Adrenal gland (tissue), 9 donors: ENCODE measurements at regions not wholly inside any gene's neighbourhood (a gene's known extent, or its start where the extent isn't known, plus 50 kb on each side); places are given as distances from the start of the nearest gene placed in this dataset.
"Not testable (repeated sequence)": the region's sequence is repeated elsewhere in the genome, so short reads cannot be mapped to it uniquely, and the experiment has no call there.

ENCODE experiments used
- DNase-seq, 7 donors: peaks; one replicate each; pipeline ENCODE4 v3.0.0-alpha.2; 2019 to 2020
- H3K27ac ChIP-seq, 5 donors: fragments of 200-600 bp; sonication (generic) in 4 of 5; 1 replicate in 3 of 5; 2 replicates in 2 of 5; pipeline versions ENCODE4 v1.5.1 to v1.8.0; 2016 to 2020; ENCODE audit warnings: mild to moderate bottlenecking in 1 of 5
- H3K27me3 ChIP-seq: fragments of 200-600 bp; 2 replicates; pipeline ENCODE4 v1.8.0; 2021
- H3K36me3 ChIP-seq, 2 donors: fragments of 200-600 bp; replicated peaks in 1 of 2; 1 replicate in 1 of 2; 2 replicates in 1 of 2; pipeline versions ENCODE4 v1.5.1 to v1.8.0; 2018 to 2022
- H3K4me1 ChIP-seq, 2 donors: fragments of 200-600 bp; replicated peaks in 1 of 2; 1 replicate in 1 of 2; 2 replicates in 1 of 2; pipeline versions ENCODE4 v1.5.1 to v1.8.0; 2018 to 2021
- H3K4me3 ChIP-seq, 4 donors: fragments of 200-600 bp; sonication (generic) in 3 of 4; one replicate each; pipeline ENCODE4 v1.5.1; 2016 to 2018
- H3K9me3 ChIP-seq, 3 donors: fragments of 200-600 bp; sonication (generic) in 1 of 3; replicated peaks in 1 of 3; 1 replicate in 2 of 3; 2 replicates in 1 of 3; pipeline versions ENCODE4 v1.5.1 to v1.8.0; 2016 to 2021
- POLR2A ChIP-seq, 2 donors: fragments of 450-650 bp; IDR thresholded peaks; one replicate each; pipeline ENCODE4 v1.6.1; 2017; ENCODE audit warnings: antibody characterized with exemption in 2 of 2, mild to moderate bottlenecking in 2 of 2, moderate library complexity in 1 of 2
- WGBS, 4 donors: extraction: QIAGEN DNeasy Blood & Tissue Kit in 2 of 4; methylation state at CpG; one replicate each; pipeline versions ENCODE4 v1.1.5 to v1.1.7; 2013 to 2017; 5-methylcytosine and 5-hydroxymethylcytosine counted together
- intact Hi-C, 2 donors: fragments of 100-400 bp; cut with DNase I; formaldehyde crosslinking; loops; one replicate each; pipeline versions ENCODE4 v1.14.1 to v1.15.0; 2022 to 2023
- TF ChIP-seq, protein P1 (sequence below), 6 experiments: fragments of 450-650 bp in 4 of 6; fragments of 200-600 bp in 2 of 6; sonication (generic) in 1 of 6; IDR thresholded peaks; 1 replicate in 5 of 6; 2 replicates in 1 of 6; pipeline versions ENCODE4 v1.5.1 to v1.8.0; 2016 to 2021; ENCODE audit warnings: antibody characterized with exemption in 6 of 6, mild to moderate bottlenecking in 2 of 6, moderate library complexity in 1 of 6
- donor health status: healthy with polysubstance abuse.
- donor health status: Bipolar disorder and iron deficiency.
- donor health status: DM: yes; HTN: yes; CAD: no.
- donor health status: DM: no; HTN: no; CAD: no.
- donor health status: DM: no; HTN: no; CAD: no.

- Histone ChIP-seq H3K36me3 (no peaks in the 10 kb centered on the region), H3K27me3 (no peaks in the 10 kb centered on the region), H3K9me3 (no peaks in the 10 kb centered on the region), H3K4me1 (no peaks in the 10 kb centered on the region), H3K4me3 (no peak overlapping the region), H3K27ac (no peak overlapping the region)
- intact Hi-C loops: no loop called here
- TF ChIP-seq POLR2A (IDR thresholded peaks at IDR 0.05): no peak
- TF ChIP-seq, protein P1, sequence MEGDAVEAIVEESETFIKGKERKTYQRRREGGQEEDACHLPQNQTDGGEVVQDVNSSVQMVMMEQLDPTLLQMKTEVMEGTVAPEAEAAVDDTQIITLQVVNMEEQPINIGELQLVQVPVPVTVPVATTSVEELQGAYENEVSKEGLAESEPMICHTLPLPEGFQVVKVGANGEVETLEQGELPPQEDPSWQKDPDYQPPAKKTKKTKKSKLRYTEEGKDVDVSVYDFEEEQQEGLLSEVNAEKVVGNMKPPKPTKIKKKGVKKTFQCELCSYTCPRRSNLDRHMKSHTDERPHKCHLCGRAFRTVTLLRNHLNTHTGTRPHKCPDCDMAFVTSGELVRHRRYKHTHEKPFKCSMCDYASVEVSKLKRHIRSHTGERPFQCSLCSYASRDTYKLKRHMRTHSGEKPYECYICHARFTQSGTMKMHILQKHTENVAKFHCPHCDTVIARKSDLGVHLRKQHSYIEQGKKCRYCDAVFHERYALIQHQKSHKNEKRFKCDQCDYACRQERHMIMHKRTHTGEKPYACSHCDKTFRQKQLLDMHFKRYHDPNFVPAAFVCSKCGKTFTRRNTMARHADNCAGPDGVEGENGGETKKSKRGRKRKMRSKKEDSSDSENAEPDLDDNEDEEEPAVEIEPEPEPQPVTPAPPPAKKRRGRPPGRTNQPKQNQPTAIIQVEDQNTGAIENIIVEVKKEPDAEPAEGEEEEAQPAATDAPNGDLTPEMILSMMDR (IDR thresholded peaks at IDR 0.05): no peak
- no peak for DNase-seq
Observed at GRCh38 chr4:132493476-132493875, 655.6 kb upstream of the PCDH10 start.

DNA sequence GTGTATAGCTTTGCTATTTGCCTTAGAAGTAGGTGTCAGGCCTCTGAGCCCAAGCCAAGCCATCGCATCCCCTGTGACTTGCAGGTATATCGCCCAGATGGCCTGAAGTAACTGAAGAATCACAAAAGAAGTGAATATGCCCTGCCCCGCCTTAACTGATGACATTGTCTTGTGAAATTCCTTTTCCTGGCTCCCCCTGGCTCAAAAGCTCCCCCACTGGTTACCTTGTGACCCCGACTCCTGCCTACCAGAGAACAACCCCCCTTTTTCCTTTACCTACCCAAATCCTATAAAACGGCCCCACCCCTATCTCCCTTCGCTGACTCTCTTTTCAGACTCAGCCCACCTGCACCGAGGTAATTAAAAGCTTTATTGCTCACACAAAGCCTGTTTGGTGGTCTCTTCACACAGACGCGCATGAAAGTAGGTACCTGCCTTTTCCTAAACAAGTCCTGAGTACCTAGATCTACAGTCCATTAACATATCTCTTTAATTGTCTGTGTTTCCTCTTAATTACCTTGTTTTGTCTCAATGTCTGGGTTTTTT, 653.8 kb upstream of the PCDH10 start:
- DNase-seq, H3K4me1 ChIP-seq, H3K27ac ChIP-seq, intact Hi-C loops, H3K4me3 ChIP-seq, H3K27me3 ChIP-seq, H3K36me3 ChIP-seq, H3K9me3 ChIP-seq: not testable (repeated sequence)
- WGBS, 4 donors: 74 to 76% (median 74%) methylated on average over 9 of the region's 9 CpGs

DNA sequence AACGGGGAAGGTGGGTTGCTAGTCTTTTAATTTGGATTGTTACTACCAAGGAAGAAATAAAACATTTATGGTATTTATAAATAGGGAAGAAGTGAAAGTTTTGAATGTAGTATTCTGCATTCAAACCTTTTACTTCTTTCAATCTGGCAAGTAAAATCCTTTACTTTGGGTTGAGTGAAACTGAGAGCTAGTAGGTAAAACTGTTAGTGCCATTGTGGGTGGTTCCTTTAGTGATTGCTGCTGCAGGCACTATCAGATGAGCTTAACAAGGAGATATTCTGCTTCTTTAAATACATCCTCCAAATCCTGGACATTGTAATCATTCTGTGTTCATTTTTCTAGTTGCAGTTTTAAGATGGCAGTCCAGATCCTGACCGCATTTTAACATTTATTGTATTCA, 650.9 kb upstream of the PCDH10 start:
- Histone ChIP-seq H3K27ac (no peak overlapping the region), H3K4me1 (no peaks in the 10 kb centered on the region), H3K9me3 (no peaks in the 10 kb centered on the region), H3K27me3 (no peaks in the 10 kb centered on the region), H3K36me3 (no peaks in the 10 kb centered on the region), H3K4me3 (no peak overlapping the region)
- 86 to 90% (median 89%) methylated on average over 2 of the region's 2 CpGs for WGBS, 4 donors
- no peak for DNase-seq
- no peak for TF ChIP-seq POLR2A (IDR thresholded peaks at IDR 0.05)
- TF ChIP-seq, protein P1 (IDR thresholded peaks at IDR 0.05): no peak
- intact Hi-C loops: no loop called here

- Histone ChIP-seq H3K4me3 (no peak overlapping the region), H3K27ac (no peak overlapping the region), H3K36me3 (no peaks in the 10 kb centered on the region), H3K4me1 (no peaks in the 10 kb centered on the region), H3K9me3 (no peaks in the 10 kb centered on the region), H3K27me3 (no peaks in the 10 kb centered on the region)
- DNase-seq: no peak
- no peak for TF ChIP-seq POLR2A (IDR thresholded peaks at IDR 0.05)
- intact Hi-C loops: no loop called here
Observed at GRCh38 chr4:132502096-132502552, 647.0 kb upstream of the PCDH10 start.

GRCh38 chr4:132504438-132504837, 644.7 kb upstream of the PCDH10 start:
- Histone ChIP-seq H3K27ac (no peak overlapping the region), H3K4me3 (no peak overlapping the region), H3K9me3 (peaks cover 0 to 4% (median 0%) of the 10 kb centered on the region in 3 donors), H3K27me3 (no peaks in the 10 kb centered on the region), H3K36me3 (no peaks in the 10 kb centered on the region), H3K4me1 (no peaks in the 10 kb centered on the region)
- intact Hi-C loops: no loop called here
- no peak for DNase-seq
- 62 to 92% (median 73%) methylated on average over 2 of the region's 2 CpGs for WGBS, 4 donors
- TF ChIP-seq, protein P1 (IDR thresholded peaks at IDR 0.05): no peak
- TF ChIP-seq POLR2A (IDR thresholded peaks at IDR 0.05): no peak
